K562 (cell line): ENCODE measurements at regions not wholly inside any gene's neighbourhood (a gene's known extent, or its start where the extent isn't known, plus 50 kb on each side); places are given as distances from the start of the nearest gene placed in this dataset.

Experiments used
- ATAC-seq: fragments of 200-7000 bp; cut with Tn5 transposase; 3 replicates; pipeline ENCODE4 v1.9.1; 2020; ENCODE audit warnings: moderate library complexity
- BruUV-seq: library from RNA; stranded (reverse); fragments of 400-500 nt; replicated peaks from 2 replicates; lab custom pipeline; 2021; lab: Mats Ljungman, UMichigan
- CTCF ChIA-PET: fragments of 300-600 bp; formaldehyde crosslinking; extraction: SDS; loops from one replicate; lab custom pipeline; 2021; ENCODE audit warnings: low intra/inter-chr PET ratio; lab: Yijun Ruan, JAX
- POLR2A ChIA-PET: fragments of 300-600, 350-650 bp; sonication (Branson Sonifier 250); formaldehyde crosslinking; extraction: SDS; loops from one replicate; lab custom pipeline; 2021; ENCODE audit warnings: antibody characterized with exemption, inconsistent platforms; lab: Yijun Ruan, JAX
- DNase-seq, 4 experiments: peaks; one replicate each; pipeline versions ENCODE4 v3.0.0 to v3.0.0-alpha.2; 2011 to 2018; ENCODE audit warnings: low spot score in 3 of 4, mixed read lengths in 3 of 4; ENCODE audit errors: extremely low read depth in 1 of 4
- FAIRE-seq: peaks from 2 replicates; lab custom pipeline; 2011; peaks lifted over from hg19 to GRCh38; lab: Jason Lieb, UNC
- H2AFZ ChIP-seq: 2 replicates; pipeline ENCODE4 v1.6.0; 2011; ENCODE audit warnings: low read depth, low read length, control low read depth, inconsistent platforms
- H3K27ac ChIP-seq: fragments of 200-600 bp; 3 replicates; pipeline ENCODE4 v1.8.0; 2011; ENCODE audit warnings: low read depth, mild to moderate bottlenecking, control low read depth, inconsistent platforms, low read length, moderate library complexity, mixed read lengths; ENCODE audit errors: extremely low read depth
- H3K27me3 ChIP-seq, 2 experiments: fragments of 300-600 bp in 1 of 2; 2 replicates in 1 of 2; 3 replicates in 1 of 2; pipeline versions ENCODE4 v1.6.0 to v1.8.0; 2011; ENCODE audit warnings: inconsistent platforms in 2 of 2, low read length in 2 of 2, mild to moderate bottlenecking in 1 of 2, mixed read lengths in 1 of 2, moderate library complexity in 1 of 2; ENCODE audit not compliant: control insufficient read depth in 2 of 2, insufficient read depth in 2 of 2
- H3K36me3 ChIP-seq: fragments of 300-600 bp; 3 replicates; pipeline ENCODE4 v1.8.0; 2011; ENCODE audit warnings: mild to moderate bottlenecking, low read length, inconsistent platforms; ENCODE audit not compliant: control insufficient read depth, insufficient read depth
- H3K4me1 ChIP-seq, 2 experiments: fragments of 200-600 bp in 1 of 2; replicated peaks in 1 of 2; 2 replicates in 1 of 2; 3 replicates in 1 of 2; pipeline versions ENCODE4 v1.5.1 to v1.8.0; 2011; ENCODE audit warnings: inconsistent platforms in 2 of 2, low read length in 2 of 2, mild to moderate bottlenecking in 1 of 2, mixed read lengths in 1 of 2, moderate library complexity in 1 of 2; ENCODE audit not compliant: control insufficient read depth in 2 of 2, insufficient read depth in 2 of 2
- H3K4me2 ChIP-seq: 2 replicates; pipeline ENCODE4 v1.6.1; 2011; ENCODE audit warnings: low read length, control low read depth, inconsistent platforms, mixed read lengths; ENCODE audit not compliant: insufficient read depth
- H3K4me3 ChIP-seq: fragments of 200-600 bp; sonication (generic), shearing (Covaris generic); 2 replicates; pipeline ENCODE4 v1.5.1; 2016; ENCODE audit warnings: control low read depth, inconsistent platforms
- H3K79me2 ChIP-seq: fragments of 200-600 bp; 3 replicates; pipeline ENCODE4 v1.8.0; 2011; ENCODE audit warnings: low read length, inconsistent platforms; ENCODE audit not compliant: control insufficient read depth, insufficient read depth
- H3K9ac ChIP-seq, 2 experiments: 2 replicates each; pipeline versions ENCODE4 v1.6.0 to v1.6.1; 2011; ENCODE audit warnings: low read depth in 2 of 2, low read length in 2 of 2, control low read depth in 1 of 2, inconsistent platforms in 1 of 2, mild to moderate bottlenecking in 1 of 2, mixed read lengths in 1 of 2; ENCODE audit not compliant: insufficient read depth in 1 of 2
- H3K9me1 ChIP-seq: one replicate; pipeline ENCODE4 v1.6.0; 2011; ENCODE audit warnings: inconsistent platforms, mild to moderate bottlenecking, low read length, moderate library complexity; ENCODE audit not compliant: control insufficient read depth, insufficient read depth
- H3K9me3 ChIP-seq: replicated peaks from 2 replicates; pipeline ENCODE4 v1.5.1; 2011; ENCODE audit warnings: low read depth, low read length, inconsistent platforms; ENCODE audit not compliant: control insufficient read depth, insufficient read depth
- H4K20me1 ChIP-seq: replicated peaks from 2 replicates; pipeline ENCODE4 v1.6.1; 2011; ENCODE audit warnings: low read length, inconsistent platforms, mixed read lengths; ENCODE audit not compliant: control insufficient read depth, insufficient read depth
- ARID2 ChIP-seq: fragments of 450-650 bp; IDR thresholded peaks from 2 replicates; pipeline ENCODE4 v1.6.1; 2017; ENCODE audit warnings: antibody characterized with exemption, mild to moderate bottlenecking
- CTBP1 ChIP-seq: fragments of 450-650 bp; IDR thresholded peaks from 2 replicates; pipeline ENCODE4 v1.6.1; 2016; ENCODE audit warnings: borderline replicate concordance
- DEAF1 ChIP-seq: fragments of 450-650 bp; formaldehyde crosslinking; IDR thresholded peaks from 2 replicates; pipeline ENCODE4 v1.4.0; 2020; ENCODE audit warnings: mild to moderate bottlenecking, moderate library complexity
- FOXA1 ChIP-seq: fragments of 450-650 bp; IDR thresholded peaks from 2 replicates; pipeline ENCODE4 v1.6.1; 2016; ENCODE audit warnings: mild to moderate bottlenecking, borderline replicate concordance
- HNRNPLL ChIP-seq: fragments of 200-400 bp; formaldehyde crosslinking; IDR thresholded peaks from 2 replicates; pipeline ENCODE4 v1.6.1; 2017; ENCODE audit warnings: low read length, low read depth, mild to moderate bottlenecking; ENCODE audit not compliant: poor library complexity, severe bottlenecking
- KHSRP ChIP-seq: fragments of 450-650 bp; IDR thresholded peaks from 2 replicates; pipeline ENCODE4 v1.6.1; 2017
- MAFF ChIP-seq: IDR thresholded peaks from 2 replicates; pipeline ENCODE4 v1.6.1; 2012; ENCODE audit warnings: low read length, improper control_type of control experiment
- MTF1 ChIP-seq: fragments of 250-450 bp; sonication (Bioruptor Pico); IDR thresholded peaks from 2 replicates; pipeline ENCODE4 v1.9.0; 2021; ENCODE audit warnings: moderate library complexity, mild to moderate bottlenecking, inconsistent platforms, borderline replicate concordance
- PCBP2 ChIP-seq: fragments of 200-400 bp; formaldehyde crosslinking; IDR thresholded peaks from 2 replicates; pipeline ENCODE4 v1.6.1; 2018; ENCODE audit warnings: low read length, low read depth, mild to moderate bottlenecking, moderate library complexity; ENCODE audit not compliant: poor library complexity, severe bottlenecking
- PHB2 ChIP-seq: fragments of 450-650 bp; IDR thresholded peaks from 2 replicates; pipeline ENCODE4 v1.6.1; 2017; ENCODE audit warnings: low read depth
- PHF8 ChIP-seq: fragments of 200-600 bp; sonication (generic); IDR thresholded peaks from 2 replicates; pipeline ENCODE4 v1.6.1; 2012; ENCODE audit warnings: mixed run types, mild to moderate bottlenecking, inconsistent platforms, low read length, moderate library complexity, borderline replicate concordance
- RBM14 ChIP-seq: fragments of 200-400 bp; formaldehyde crosslinking; IDR thresholded peaks from 2 replicates; pipeline ENCODE4 v1.6.1; 2018; ENCODE audit warnings: low read depth, mild to moderate bottlenecking, low read length, moderate library complexity, borderline replicate concordance; ENCODE audit not compliant: insufficient read depth
- RBM39 ChIP-seq: fragments of 200-400 bp; formaldehyde crosslinking; optimal IDR thresholded peaks from 2 replicates; pipeline ENCODE3; 2018; ENCODE audit warnings: low read depth, low read length
- SIN3B ChIP-seq: fragments of 450-650 bp; IDR thresholded peaks from 2 replicates; pipeline ENCODE4 v1.6.1; 2017; ENCODE audit warnings: low read depth, mild to moderate bottlenecking, moderate library complexity
- TGIF2 ChIP-seq: sonication (generic); formaldehyde crosslinking; IDR thresholded peaks from 2 replicates; pipeline ENCODE4 v1.8.1; 2022; ENCODE audit warnings: mild to moderate bottlenecking, missing genetic modification reagents, moderate library complexity
- THRB ChIP-seq: fragments of 450-650 bp; formaldehyde crosslinking; conservative IDR thresholded peaks from 2 replicates; pipeline ENCODE4 v1.4.0; 2022; ENCODE audit warnings: mild to moderate bottlenecking, missing genetic modification characterization
- ZBTB8A ChIP-seq: fragments of 450-650 bp; IDR thresholded peaks from 2 replicates; pipeline ENCODE4 v1.6.1; 2018; ENCODE audit warnings: mild to moderate bottlenecking, moderate library complexity; ENCODE audit not compliant: partially characterized antibody
- ZC3H8 ChIP-seq: fragments of 450-650 bp; IDR thresholded peaks from 2 replicates; pipeline ENCODE4 v1.6.1; 2017
- WGBS: fragments of 100-300 bp; shearing (Covaris generic); methylation state at CpG from one replicate; pipeline ENCODE4 v1.1.6; 2016; ENCODE audit warnings: low coverage, mixed read lengths; ENCODE audit not compliant: insufficient coverage; ENCODE audit errors: missing lambda C conversion rate; 5-methylcytosine and 5-hydroxymethylcytosine counted together
- in situ Hi-C: fragments of 300-500 bp; cut with MboI; formaldehyde crosslinking; loops from 4 replicates; pipeline ENCODE4 v1.15.0; 2018; ENCODE audit warnings: inconsistent platforms, mixed read lengths
- intact Hi-C: fragments of 100-400 bp; cut with micrococcal nuclease; formaldehyde crosslinking; loops from 2 replicates; pipeline ENCODE4 v1.14.2; 2022
- TF ChIP-seq, protein P1 (sequence below): fragments of 250-450 bp; sonication (Bioruptor Pico); IDR thresholded peaks from 2 replicates; pipeline ENCODE4 v1.4.0; 2020; ENCODE audit warnings: mild to moderate bottlenecking, moderate library complexity, borderline replicate concordance

- Histone ChIP-seq H3K79me2 (no peaks in the 10 kb centered on the region), H3K36me3 (no peaks in the 10 kb centered on the region), H2AFZ (no peak overlapping the region), H4K20me1 (no peaks in the 10 kb centered on the region), H3K27me3 (no peaks in the 10 kb centered on the region), H3K4me2 (no peak overlapping the region), H3K4me1 (no peaks in the 10 kb centered on the region), H3K9ac (no peak overlapping the region), H3K9me1 (no peaks in the 10 kb centered on the region), H3K4me3 (no peak overlapping the region), H3K27ac (no peak overlapping the region), H3K9me3 (no peaks in the 10 kb centered on the region)
- no TSS peak for BruUV-seq
- WGBS = 18% methylated on average over 2 of the region's 2 CpGs
- FAIRE-seq (no peak), DNase-seq (no peak), ATAC-seq (no peak)
- TF ChIP-seq ZC3H8 (no peak), SIN3B (no peak), TGIF2 (CRISPR knock-in tag) (no peak), HNRNPLL (no peak), RBM39 (no peak), PHF8 (no peak), THRB (CRISPR knock-in tag) (no peak), RBM14 (no peak), PCBP2 (no peak), CTBP1 (no peak), FOXA1 (no peak), MAFF (no peak), PHB2 (no peak), ZBTB8A (no peak), MTF1 (CRISPR knock-in tag) (no peak), KHSRP (no peak), ARID2 (no peak), DEAF1 (no peak)
- TF ChIP-seq, protein P1, sequence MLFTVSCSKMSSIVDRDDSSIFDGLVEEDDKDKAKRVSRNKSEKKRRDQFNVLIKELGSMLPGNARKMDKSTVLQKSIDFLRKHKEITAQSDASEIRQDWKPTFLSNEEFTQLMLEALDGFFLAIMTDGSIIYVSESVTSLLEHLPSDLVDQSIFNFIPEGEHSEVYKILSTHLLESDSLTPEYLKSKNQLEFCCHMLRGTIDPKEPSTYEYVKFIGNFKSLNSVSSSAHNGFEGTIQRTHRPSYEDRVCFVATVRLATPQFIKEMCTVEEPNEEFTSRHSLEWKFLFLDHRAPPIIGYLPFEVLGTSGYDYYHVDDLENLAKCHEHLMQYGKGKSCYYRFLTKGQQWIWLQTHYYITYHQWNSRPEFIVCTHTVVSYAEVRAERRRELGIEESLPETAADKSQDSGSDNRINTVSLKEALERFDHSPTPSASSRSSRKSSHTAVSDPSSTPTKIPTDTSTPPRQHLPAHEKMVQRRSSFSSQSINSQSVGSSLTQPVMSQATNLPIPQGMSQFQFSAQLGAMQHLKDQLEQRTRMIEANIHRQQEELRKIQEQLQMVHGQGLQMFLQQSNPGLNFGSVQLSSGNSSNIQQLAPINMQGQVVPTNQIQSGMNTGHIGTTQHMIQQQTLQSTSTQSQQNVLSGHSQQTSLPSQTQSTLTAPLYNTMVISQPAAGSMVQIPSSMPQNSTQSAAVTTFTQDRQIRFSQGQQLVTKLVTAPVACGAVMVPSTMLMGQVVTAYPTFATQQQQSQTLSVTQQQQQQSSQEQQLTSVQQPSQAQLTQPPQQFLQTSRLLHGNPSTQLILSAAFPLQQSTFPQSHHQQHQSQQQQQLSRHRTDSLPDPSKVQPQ = no peak
- POLR2A ChIA-PET = no interaction called here
- in situ Hi-C loops = no loop called here
- intact Hi-C loops = no loop called here
- CTCF ChIA-PET = no interaction called here
Observed at GRCh38 chr5:124889486-124889825, 143.0 kb upstream of the ZNF608 start.
